Liver (tissue), 8 donors: ENCODE measurements at regions not wholly inside any gene's neighbourhood (a gene's known extent, or its start where the extent isn't known, plus 50 kb on each side); places are given as distances from the start of the nearest gene placed in this dataset.

Experiments used
- DNase-seq: peaks from one replicate; pipeline ENCODE4 v3.0.0-alpha.2; 2017; ENCODE audit warnings: low spot score
- H3K27ac ChIP-seq, 2 donors: one replicate each; pipeline ENCODE4 v1.7.0; 2013; ENCODE audit warnings: inconsistent platforms in 2 of 2, low read length in 2 of 2, control low read depth in 1 of 2, low read depth in 1 of 2, mild to moderate bottlenecking in 1 of 2
- H3K27me3 ChIP-seq, 4 donors: one replicate each; pipeline versions ENCODE4 v1.6.1 to v1.7.0; 2013; ENCODE audit warnings: low read length in 3 of 4, inconsistent platforms in 1 of 4, mild to moderate bottlenecking in 1 of 4, moderate library complexity in 1 of 4; ENCODE audit not compliant: control insufficient read depth in 4 of 4, insufficient read depth in 4 of 4
- H3K36me3 ChIP-seq, 4 donors: one replicate each; pipeline versions ENCODE4 v1.6.1 to v1.7.0; 2013; ENCODE audit warnings: low read length in 3 of 4, mild to moderate bottlenecking in 3 of 4, low read depth in 1 of 4, moderate library complexity in 1 of 4; ENCODE audit not compliant: control insufficient read depth in 4 of 4, insufficient read depth in 3 of 4
- H3K4me1 ChIP-seq, 4 donors: one replicate each; pipeline versions ENCODE4 v1.6.1 to v1.7.0; 2013; ENCODE audit warnings: low read length in 3 of 4, mild to moderate bottlenecking in 3 of 4, moderate library complexity in 1 of 4; ENCODE audit not compliant: control insufficient read depth in 4 of 4, insufficient read depth in 4 of 4
- H3K4me3 ChIP-seq, 3 donors: one replicate each; pipeline versions ENCODE4 v1.6.1 to v1.7.0; 2013; ENCODE audit warnings: low read length in 3 of 3, control low read depth in 1 of 3, low read depth in 1 of 3, mild to moderate bottlenecking in 1 of 3
- H3K9ac ChIP-seq, 2 donors: one replicate each; pipeline ENCODE4 v1.7.0; 2013; ENCODE audit warnings: low read length in 2 of 2, mild to moderate bottlenecking in 2 of 2, moderate library complexity in 2 of 2, control low read depth in 1 of 2, low read depth in 1 of 2
- H3K9me3 ChIP-seq, 4 donors: one replicate each; pipeline versions ENCODE4 v1.6.1 to v1.7.0; 2013; ENCODE audit warnings: low read length in 3 of 4; ENCODE audit not compliant: control insufficient read depth in 4 of 4
- ATF3 ChIP-seq: IDR thresholded peaks from 2 replicates; pipeline ENCODE4 v1.6.1; 2016; ENCODE audit warnings: antibody characterized with exemption
- EGR1 ChIP-seq, 2 donors: IDR thresholded peaks; 2 replicates each; pipeline ENCODE4 v1.6.1; 2016 to 2018; ENCODE audit warnings: antibody characterized with exemption in 2 of 2, low read depth in 2 of 2
- FOXA1 ChIP-seq: IDR thresholded peaks from 2 replicates; pipeline ENCODE4 v1.6.1; 2016; ENCODE audit warnings: antibody characterized with exemption
- FOXA2 ChIP-seq: IDR thresholded peaks from 2 replicates; pipeline ENCODE4 v1.6.1; 2016; ENCODE audit warnings: antibody characterized with exemption
- GABPA ChIP-seq, 2 donors: IDR thresholded peaks in 1 of 2; conservative IDR thresholded peaks in 1 of 2; 2 replicates each; pipeline ENCODE4 v1.6.1; 2016; ENCODE audit warnings: antibody characterized with exemption in 2 of 2, mild to moderate bottlenecking in 1 of 2, moderate library complexity in 1 of 2
- HNF4A ChIP-seq, 2 donors: conservative IDR thresholded peaks; 2 replicates each; pipeline ENCODE4 v1.6.1; 2016; ENCODE audit warnings: antibody characterized with exemption in 2 of 2, mild to moderate bottlenecking in 2 of 2
- HNF4G ChIP-seq: IDR thresholded peaks from 2 replicates; pipeline ENCODE4 v1.6.1; 2016; ENCODE audit warnings: antibody characterized with exemption
- JUND ChIP-seq, 2 donors: IDR thresholded peaks; 2 replicates each; pipeline ENCODE4 v1.6.1; 2016; ENCODE audit warnings: antibody characterized with exemption in 2 of 2
- MAX ChIP-seq: IDR thresholded peaks from 2 replicates; pipeline ENCODE4 v1.6.1; 2016; ENCODE audit warnings: antibody characterized with exemption
- NR2F2 ChIP-seq: IDR thresholded peaks from 2 replicates; pipeline ENCODE4 v1.6.1; 2016; ENCODE audit warnings: antibody characterized with exemption
- RAD21 ChIP-seq, 2 donors: IDR thresholded peaks; 2 replicates each; pipeline ENCODE4 v1.6.1; 2016; ENCODE audit warnings: antibody characterized with exemption in 2 of 2, mild to moderate bottlenecking in 2 of 2
- REST ChIP-seq: IDR thresholded peaks from 2 replicates; pipeline ENCODE4 v1.6.1; 2016; ENCODE audit warnings: antibody characterized with exemption, mild to moderate bottlenecking
- RXRA ChIP-seq, 2 donors: IDR thresholded peaks; 2 replicates each; pipeline ENCODE4 v1.6.1; 2017 to 2018; ENCODE audit warnings: antibody characterized with exemption in 2 of 2, mild to moderate bottlenecking in 1 of 2
- SP1 ChIP-seq: IDR thresholded peaks from 2 replicates; pipeline ENCODE4 v1.6.1; 2018; ENCODE audit warnings: antibody characterized with exemption, mild to moderate bottlenecking
- TAF1 ChIP-seq: conservative IDR thresholded peaks from 2 replicates; pipeline ENCODE4 v1.6.1; 2016; ENCODE audit warnings: antibody characterized with exemption, mild to moderate bottlenecking
- YY1 ChIP-seq: IDR thresholded peaks from 2 replicates; pipeline ENCODE4 v1.6.1; 2016; ENCODE audit warnings: antibody characterized with exemption, mild to moderate bottlenecking
- ZBTB33 ChIP-seq: IDR thresholded peaks from 2 replicates; pipeline ENCODE4 v1.6.1; 2016; ENCODE audit warnings: antibody characterized with exemption
- WGBS: extraction: QIAGEN DNeasy Blood & Tissue Kit; methylation state at CpG from one replicate; pipeline ENCODE4 v1.1.7; 2013; 5-methylcytosine and 5-hydroxymethylcytosine counted together
- TF ChIP-seq, protein P1 (sequence below): fragments of 150-350 bp; IDR thresholded peaks from 2 replicates; pipeline ENCODE4 v1.5.1; 2017; ENCODE audit warnings: improper control_type of control experiment, low read depth, low read length; ENCODE audit not compliant: missing input control
- donor health status: healthy.
- donor health status: healthy.
- donor health status: healthy.
- donor health status: healthy.
- donor health status: healthy.

DNA sequence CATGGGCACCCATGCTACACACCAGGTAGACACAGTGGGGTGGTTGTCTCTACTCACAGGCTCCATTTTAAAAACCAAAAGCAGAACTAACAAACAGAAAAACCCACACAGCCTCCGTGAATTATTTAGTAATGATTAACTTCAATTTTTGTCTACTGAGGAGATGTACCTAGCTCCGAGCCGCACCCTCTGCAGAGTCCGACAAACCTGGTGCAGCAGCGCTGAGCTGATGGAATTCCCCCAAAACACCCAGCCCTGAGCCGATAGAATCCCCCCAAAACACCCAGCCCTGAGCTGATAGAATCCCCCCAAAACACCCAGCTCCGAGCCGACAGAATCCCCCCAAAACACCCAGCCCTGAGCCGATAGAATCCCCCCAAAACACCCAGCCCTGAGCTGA is 927.0 kb downstream of the BRD1 start:
- no peak for DNase-seq
- Histone ChIP-seq H3K9ac (no peak overlapping the region), H3K27me3 (no peaks in the 10 kb centered on the region), H3K4me1 (no peaks in the 10 kb centered on the region), H3K36me3 (no peaks in the 10 kb centered on the region), H3K4me3 (no peak overlapping the region), H3K9me3 (no peaks in the 10 kb centered on the region), H3K27ac (no peak overlapping the region)
- no peak for TF ChIP-seq YY1
- TF ChIP-seq ATF3, result no peak
- WGBS, result 80% methylated on average over 9 of the region's 9 CpGs

- no peak for TF ChIP-seq NR2F2
- TF ChIP-seq SP1, result no peak
- TF ChIP-seq, protein P1, sequence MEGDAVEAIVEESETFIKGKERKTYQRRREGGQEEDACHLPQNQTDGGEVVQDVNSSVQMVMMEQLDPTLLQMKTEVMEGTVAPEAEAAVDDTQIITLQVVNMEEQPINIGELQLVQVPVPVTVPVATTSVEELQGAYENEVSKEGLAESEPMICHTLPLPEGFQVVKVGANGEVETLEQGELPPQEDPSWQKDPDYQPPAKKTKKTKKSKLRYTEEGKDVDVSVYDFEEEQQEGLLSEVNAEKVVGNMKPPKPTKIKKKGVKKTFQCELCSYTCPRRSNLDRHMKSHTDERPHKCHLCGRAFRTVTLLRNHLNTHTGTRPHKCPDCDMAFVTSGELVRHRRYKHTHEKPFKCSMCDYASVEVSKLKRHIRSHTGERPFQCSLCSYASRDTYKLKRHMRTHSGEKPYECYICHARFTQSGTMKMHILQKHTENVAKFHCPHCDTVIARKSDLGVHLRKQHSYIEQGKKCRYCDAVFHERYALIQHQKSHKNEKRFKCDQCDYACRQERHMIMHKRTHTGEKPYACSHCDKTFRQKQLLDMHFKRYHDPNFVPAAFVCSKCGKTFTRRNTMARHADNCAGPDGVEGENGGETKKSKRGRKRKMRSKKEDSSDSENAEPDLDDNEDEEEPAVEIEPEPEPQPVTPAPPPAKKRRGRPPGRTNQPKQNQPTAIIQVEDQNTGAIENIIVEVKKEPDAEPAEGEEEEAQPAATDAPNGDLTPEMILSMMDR, result no peak
- no peak for TF ChIP-seq MAX
- no peak for TF ChIP-seq EGR1 (IDR thresholded peaks at IDR 0.05; ENCODE audit: low read depth in 2 of 2)
- TF ChIP-seq FOXA1, result no peak
- no peak for TF ChIP-seq REST
- TF ChIP-seq ATF3, result no peak
- no peak for TF ChIP-seq RAD21 (IDR thresholded peaks at IDR 0.05)
- no peak for TF ChIP-seq FOXA2
- TF ChIP-seq YY1, result no peak
- no peak for TF ChIP-seq ZBTB33
- no peak for TF ChIP-seq RXRA (IDR thresholded peaks at IDR 0.05)
- no peak for TF ChIP-seq GABPA (IDR thresholded peaks at IDR 0.05 in 1 of 2, conservative IDR thresholded peaks at IDR 0.05 in 1 of 2)
- TF ChIP-seq TAF1, result no peak
- no peak for TF ChIP-seq HNF4A (conservative IDR thresholded peaks at IDR 0.05)
- TF ChIP-seq JUND (IDR thresholded peaks at IDR 0.05), result no peak
- TF ChIP-seq HNF4G, result no peak
- no peaks in the 10 kb centered on the region for H3K9me3 ChIP-seq
- H3K9ac ChIP-seq, result no peak overlapping the region
- no peaks in the 10 kb centered on the region for H3K36me3 ChIP-seq
- DNase-seq, result no peak
- WGBS, result 76% methylated on average over 2 of the region's 2 CpGs
- H3K4me3 ChIP-seq, result no peak overlapping the region
- H3K27ac ChIP-seq, result no peak overlapping the region
- no peaks in the 10 kb centered on the region for H3K27me3 ChIP-seq
- H3K4me1 ChIP-seq, result no peaks in the 10 kb centered on the region
Measured at GRCh38 chr22:48900327-48900597, 927.4 kb downstream of the BRD1 start.
